Tibial nerve (tissue), 3 donors: ENCODE measurements at regions not wholly inside any gene's neighbourhood (a gene's known extent, or its start where the extent isn't known, plus 50 kb on each side); places are given as distances from the start of the nearest gene placed in this dataset.

ENCODE experiments used
- POLR2A ChIP-seq, 2 donors: fragments of 450-650 bp; IDR thresholded peaks; one replicate each; pipeline ENCODE4 v1.6.1; 2017; ENCODE audit warnings: antibody characterized with exemption in 2 of 2, mild to moderate bottlenecking in 2 of 2, moderate library complexity in 2 of 2
- TF ChIP-seq, protein P1 (sequence below), 5 experiments: fragments of 200-600 bp in 3 of 5; fragments of 450-650 bp in 2 of 5; sonication (generic) in 3 of 5; IDR thresholded peaks; one replicate each; pipeline ENCODE4 v1.5.1; 2016 to 2019; ENCODE audit warnings: antibody characterized with exemption in 5 of 5, mild to moderate bottlenecking in 3 of 5, moderate library complexity in 2 of 5

- TF ChIP-seq POLR2A (IDR thresholded peaks at IDR 0.05): no peak
- TF ChIP-seq, protein P1, sequence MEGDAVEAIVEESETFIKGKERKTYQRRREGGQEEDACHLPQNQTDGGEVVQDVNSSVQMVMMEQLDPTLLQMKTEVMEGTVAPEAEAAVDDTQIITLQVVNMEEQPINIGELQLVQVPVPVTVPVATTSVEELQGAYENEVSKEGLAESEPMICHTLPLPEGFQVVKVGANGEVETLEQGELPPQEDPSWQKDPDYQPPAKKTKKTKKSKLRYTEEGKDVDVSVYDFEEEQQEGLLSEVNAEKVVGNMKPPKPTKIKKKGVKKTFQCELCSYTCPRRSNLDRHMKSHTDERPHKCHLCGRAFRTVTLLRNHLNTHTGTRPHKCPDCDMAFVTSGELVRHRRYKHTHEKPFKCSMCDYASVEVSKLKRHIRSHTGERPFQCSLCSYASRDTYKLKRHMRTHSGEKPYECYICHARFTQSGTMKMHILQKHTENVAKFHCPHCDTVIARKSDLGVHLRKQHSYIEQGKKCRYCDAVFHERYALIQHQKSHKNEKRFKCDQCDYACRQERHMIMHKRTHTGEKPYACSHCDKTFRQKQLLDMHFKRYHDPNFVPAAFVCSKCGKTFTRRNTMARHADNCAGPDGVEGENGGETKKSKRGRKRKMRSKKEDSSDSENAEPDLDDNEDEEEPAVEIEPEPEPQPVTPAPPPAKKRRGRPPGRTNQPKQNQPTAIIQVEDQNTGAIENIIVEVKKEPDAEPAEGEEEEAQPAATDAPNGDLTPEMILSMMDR (IDR thresholded peaks at IDR 0.05): no peak
These were observed 369.3 kb downstream of the CMPK2 start for GRCh38 chr2:6496376-6496775.
